Bronchial epithelial cell (primary cell): ENCODE measurements at regions not wholly inside any gene's neighbourhood (a gene's known extent, or its start where the extent isn't known, plus 50 kb on each side); places are given as distances from the start of the nearest gene placed in this dataset.
A peak's percentile ranks its signal among the peaks of the same experiment; 100 is the strongest.

Experiments used
- DNase-seq: peaks from one replicate; pipeline ENCODE4 v3.0.0-alpha.2; 2010; ENCODE audit warnings: low read depth
- FAIRE-seq: peaks from 2 replicates; lab custom pipeline; 2011; peaks lifted over from hg19 to GRCh38; lab: Jason Lieb, UNC
- H3K27me3 ChIP-seq: 2 replicates; pipeline ENCODE4 v1.5.1; 2011; ENCODE audit warnings: low read length; ENCODE audit not compliant: control insufficient read depth, insufficient read depth
- H3K36me3 ChIP-seq: 2 replicates; pipeline ENCODE4 v1.5.1; 2011; ENCODE audit warnings: low read length; ENCODE audit not compliant: control insufficient read depth, insufficient read depth
- H3K4me3 ChIP-seq: 2 replicates; pipeline ENCODE4 v1.5.1; 2011; ENCODE audit warnings: mild to moderate bottlenecking, low read depth, low read length, control low read depth
- TF ChIP-seq, protein P1 (sequence below): IDR thresholded peaks from 2 replicates; pipeline ENCODE4 v1.5.1; 2011; ENCODE audit warnings: mild to moderate bottlenecking, moderate library complexity, low read length, control low read depth, inconsistent platforms; ENCODE audit not compliant: insufficient read depth, severe bottlenecking

DNA sequence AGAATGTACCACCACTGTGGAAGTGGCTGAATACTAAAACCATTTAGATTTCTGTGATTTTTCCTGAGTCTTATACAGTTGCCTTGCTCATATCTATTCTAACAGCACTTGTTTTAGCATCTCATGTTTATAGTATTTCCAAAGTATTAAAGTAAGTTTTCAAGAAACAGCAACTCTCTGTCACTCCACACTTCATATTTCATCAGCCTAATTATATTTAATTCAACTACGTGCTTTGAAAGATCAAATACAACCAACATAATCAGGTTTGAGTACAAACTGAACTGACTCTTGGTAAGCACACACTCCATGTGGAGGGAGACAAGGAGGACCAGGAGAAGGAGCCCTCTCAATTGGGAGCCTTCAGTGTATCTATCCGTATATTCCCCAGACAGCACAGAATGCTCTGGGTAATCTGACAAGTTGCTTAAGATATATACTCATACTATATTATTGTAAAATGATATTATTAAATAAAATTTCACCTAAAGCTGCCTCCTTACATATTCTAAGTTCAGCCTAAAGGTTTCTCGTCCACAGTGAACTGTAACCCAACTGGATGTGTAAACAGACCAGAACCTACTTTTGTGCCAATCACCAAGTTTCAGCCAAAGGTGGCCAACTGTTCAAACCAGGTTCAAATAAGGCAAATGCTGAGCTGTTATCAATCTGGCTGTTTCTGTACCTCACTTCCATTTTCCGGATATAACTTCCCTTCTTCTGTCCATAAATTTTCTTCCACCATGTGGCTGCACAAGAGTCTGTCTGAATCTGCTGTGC is 105.0 kb upstream of the RASSF8 start:
- FAIRE-seq (no peak), DNase-seq (no peak)
- TF ChIP-seq, protein P1, sequence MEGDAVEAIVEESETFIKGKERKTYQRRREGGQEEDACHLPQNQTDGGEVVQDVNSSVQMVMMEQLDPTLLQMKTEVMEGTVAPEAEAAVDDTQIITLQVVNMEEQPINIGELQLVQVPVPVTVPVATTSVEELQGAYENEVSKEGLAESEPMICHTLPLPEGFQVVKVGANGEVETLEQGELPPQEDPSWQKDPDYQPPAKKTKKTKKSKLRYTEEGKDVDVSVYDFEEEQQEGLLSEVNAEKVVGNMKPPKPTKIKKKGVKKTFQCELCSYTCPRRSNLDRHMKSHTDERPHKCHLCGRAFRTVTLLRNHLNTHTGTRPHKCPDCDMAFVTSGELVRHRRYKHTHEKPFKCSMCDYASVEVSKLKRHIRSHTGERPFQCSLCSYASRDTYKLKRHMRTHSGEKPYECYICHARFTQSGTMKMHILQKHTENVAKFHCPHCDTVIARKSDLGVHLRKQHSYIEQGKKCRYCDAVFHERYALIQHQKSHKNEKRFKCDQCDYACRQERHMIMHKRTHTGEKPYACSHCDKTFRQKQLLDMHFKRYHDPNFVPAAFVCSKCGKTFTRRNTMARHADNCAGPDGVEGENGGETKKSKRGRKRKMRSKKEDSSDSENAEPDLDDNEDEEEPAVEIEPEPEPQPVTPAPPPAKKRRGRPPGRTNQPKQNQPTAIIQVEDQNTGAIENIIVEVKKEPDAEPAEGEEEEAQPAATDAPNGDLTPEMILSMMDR = no peak
- no peaks in the 10 kb centered on the region for H3K27me3 ChIP-seq
- no peak overlapping the region for H3K4me3 ChIP-seq
- H3K36me3 ChIP-seq = no peaks in the 10 kb centered on the region

DNA sequence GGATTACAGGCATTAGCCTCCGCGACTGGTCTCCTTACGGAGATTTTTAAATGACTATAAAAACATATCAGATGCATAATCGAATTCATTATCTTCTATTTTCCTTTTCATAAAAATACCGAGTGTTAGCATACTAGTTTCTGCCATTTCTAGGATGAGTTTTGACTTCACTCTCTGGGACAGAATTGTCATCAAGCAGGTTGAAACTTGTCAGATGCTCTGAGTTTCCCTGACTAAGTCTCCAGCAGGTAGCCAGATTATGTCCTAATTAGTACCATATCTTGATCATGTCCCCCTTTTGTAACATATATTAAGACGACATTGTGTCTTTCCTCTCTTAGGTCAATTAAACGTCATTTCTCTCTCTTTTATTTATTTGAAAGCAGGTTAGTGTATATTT is 103.5 kb upstream of the RASSF8 start:
- no peak overlapping the region for H3K4me3 ChIP-seq
- H3K36me3 ChIP-seq = no peaks in the 10 kb centered on the region
- no peaks in the 10 kb centered on the region for H3K27me3 ChIP-seq
- TF ChIP-seq, protein P1 = no peak
- peak; percentile 59 for DNase-seq
- no peak for FAIRE-seq

DNA sequence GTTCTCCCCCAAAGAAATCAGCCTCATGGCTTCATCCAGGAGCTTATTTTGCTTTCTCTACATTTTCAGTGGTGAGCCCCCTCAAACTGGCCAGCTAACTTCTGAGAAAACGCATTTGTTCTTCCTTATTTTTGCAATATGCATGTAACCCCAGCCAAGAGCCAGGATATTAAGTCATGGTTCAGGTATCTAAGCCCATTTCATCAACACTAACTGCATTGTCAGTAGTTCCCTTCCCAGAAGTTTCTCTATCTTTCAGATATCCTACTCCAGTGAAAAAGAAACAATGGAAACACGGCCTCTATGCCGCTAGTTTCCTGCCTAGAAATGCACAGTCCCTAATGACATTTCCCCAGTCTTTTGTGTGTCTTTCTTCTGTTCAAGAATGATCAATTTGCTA is 102.8 kb upstream of the RASSF8 start:
- TF ChIP-seq, protein P1 = no peak
- DNase-seq (no peak), FAIRE-seq (no peak)

DNA sequence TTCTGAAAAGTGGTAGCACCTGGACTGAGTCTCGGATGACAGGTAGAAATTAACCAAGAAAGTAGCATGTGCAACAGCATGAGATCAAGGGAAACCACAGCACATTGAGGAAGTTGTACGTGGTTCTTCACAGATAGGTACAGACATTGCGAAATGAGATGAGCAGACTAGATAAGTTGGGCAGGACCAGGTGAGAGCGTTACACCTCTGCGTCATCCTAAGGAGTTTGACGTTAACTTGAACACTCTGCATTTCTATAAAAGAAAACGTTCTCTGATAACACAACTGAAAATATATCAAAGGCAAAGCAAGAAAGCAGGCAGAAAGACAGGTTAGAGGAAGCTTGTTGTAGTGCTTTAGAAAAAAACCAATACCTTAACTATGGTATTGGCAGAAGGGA is 98.5 kb upstream of the RASSF8 start:
- TF ChIP-seq, protein P1 = no peak
- DNase-seq (no peak), FAIRE-seq (no peak)
- Histone ChIP-seq H3K4me3 (no peak overlapping the region), H3K36me3 (no peaks in the 10 kb centered on the region), H3K27me3 (no peaks in the 10 kb centered on the region)

More for the DNA sequence above, 102.8 kb upstream of the RASSF8 start:
- H3K4me3 ChIP-seq = no peak overlapping the region
- no peaks in the 10 kb centered on the region for H3K36me3 ChIP-seq
- H3K27me3 ChIP-seq = no peaks in the 10 kb centered on the region

DNA sequence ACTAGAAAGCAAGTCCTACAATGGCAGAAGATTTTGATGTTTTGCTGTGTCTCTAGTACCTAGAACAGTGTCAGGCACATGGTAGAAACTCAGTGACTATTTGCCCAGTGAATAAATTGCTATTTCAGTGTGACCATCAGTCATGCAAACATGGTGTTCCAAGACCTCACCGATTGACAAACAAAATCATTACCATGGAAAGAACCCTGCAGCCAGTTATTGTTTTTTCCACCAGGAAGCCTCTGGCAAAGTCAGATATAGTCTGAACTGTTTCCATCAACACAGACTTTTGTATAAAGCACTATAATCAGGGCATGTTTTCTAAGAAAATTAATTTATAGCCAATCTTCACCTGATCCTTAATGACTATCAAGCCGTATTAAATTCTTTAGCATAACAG is 97.3 kb upstream of the RASSF8 start:
- H3K36me3 ChIP-seq = no peaks in the 10 kb centered on the region
- H3K27me3 ChIP-seq = no peaks in the 10 kb centered on the region
- FAIRE-seq (no peak), DNase-seq (no peak)
- TF ChIP-seq, protein P1 = no peak
- H3K4me3 ChIP-seq = no peak overlapping the region
